GM18499 (cell line): ENCODE measurements at regions not wholly inside any gene's neighbourhood (a gene's known extent, or its start where the extent isn't known, plus 50 kb on each side); places are given as distances from the start of the nearest gene placed in this dataset.

ENCODE experiments used
- ATAC-seq: cut with Tn5 transposase; IDR thresholded peaks from one replicate; pipeline ENCODE4 v1.9.1; 2021; ENCODE audit warnings: moderate number of reproducible peaks; ENCODE audit not compliant: insufficient read depth, unreplicated experiment

GRCh38 chr2:3138621-3139020 is 239.0 kb downstream of the EIPR1 start:
- ATAC-seq: no peak

GRCh38 chr2:3137651-3138300 is 239.8 kb downstream of the EIPR1 start:
- no peak for ATAC-seq

- no peak for ATAC-seq
Observed at GRCh38 chr2:3135676-3136075, 241.9 kb downstream of the EIPR1 start.

- no peak for ATAC-seq
Observed at GRCh38 chr2:3134026-3134571, 243.5 kb downstream of the EIPR1 start.

GRCh38 chr2:3132966-3133365 is 244.7 kb downstream of the EIPR1 start:
- no peak for ATAC-seq

GRCh38 chr2:3132466-3132865 is 245.2 kb downstream of the EIPR1 start:
- ATAC-seq: no peak

- no peak for ATAC-seq
Observed at GRCh38 chr2:3131636-3132326, 245.8 kb downstream of the EIPR1 start.

GRCh38 chr2:3130889-3131635 is 246.6 kb downstream of the EIPR1 start:
- ATAC-seq: no peak

GRCh38 chr2:3130444-3130843 is 247.2 kb downstream of the EIPR1 start:
- ATAC-seq: no peak

- ATAC-seq: no peak
Observed at GRCh38 chr2:3129867-3130266, 247.8 kb downstream of the EIPR1 start.

- no peak for ATAC-seq
Observed at GRCh38 chr2:3128786-3129185, 248.8 kb downstream of the EIPR1 start.

- ATAC-seq: no peak
Observed at GRCh38 chr2:3127710-3128109, 249.9 kb downstream of the EIPR1 start.

GRCh38 chr2:3126911-3127621 is 250.6 kb downstream of the EIPR1 start:
- no peak for ATAC-seq

GRCh38 chr2:3126171-3126910 is 251.3 kb downstream of the EIPR1 start:
- no peak for ATAC-seq

- no peak for ATAC-seq
Observed at GRCh38 chr2:3125761-3126130, 251.9 kb downstream of the EIPR1 start.

- no peak for ATAC-seq
Observed at GRCh38 chr2:3125001-3125760, 252.4 kb downstream of the EIPR1 start.

- ATAC-seq: no peak
Observed at GRCh38 chr2:3122525-3122924, 255.1 kb downstream of the EIPR1 start.

- no peak for ATAC-seq
Observed at GRCh38 chr2:3121601-3122000, 256.0 kb downstream of the EIPR1 start.

GRCh38 chr2:3117650-3118216 is 259.9 kb downstream of the EIPR1 start:
- ATAC-seq: no peak
